Muscle layer of duodenum (tissue), 2 donors: ENCODE measurements at regions not wholly inside any gene's neighbourhood (a gene's known extent, or its start where the extent isn't known, plus 50 kb on each side); places are given as distances from the start of the nearest gene placed in this dataset.
"Not testable (repeated sequence)": the region's sequence is repeated elsewhere in the genome, so short reads cannot be mapped to it uniquely, and the experiment has no call there.

Source experiments
- H3K27ac ChIP-seq: one replicate; pipeline ENCODE4 v1.7.0; 2013; ENCODE audit warnings: mild to moderate bottlenecking, low read length
- H3K27me3 ChIP-seq: one replicate; pipeline ENCODE4 v1.7.0; 2013; ENCODE audit warnings: low read depth, mild to moderate bottlenecking, control low read depth, low read length
- H3K36me3 ChIP-seq, 2 donors: one replicate each; pipeline ENCODE4 v1.7.0; 2013; ENCODE audit warnings: low read length in 2 of 2, control low read depth in 1 of 2, mild to moderate bottlenecking in 1 of 2; ENCODE audit not compliant: insufficient read depth in 2 of 2, control insufficient read depth in 1 of 2
- H3K4me1 ChIP-seq, 2 donors: one replicate each; pipeline ENCODE4 v1.7.0; 2013; ENCODE audit warnings: low read length in 2 of 2, mild to moderate bottlenecking in 2 of 2, control low read depth in 1 of 2, moderate library complexity in 1 of 2; ENCODE audit not compliant: insufficient read depth in 2 of 2, control insufficient read depth in 1 of 2
- H3K4me3 ChIP-seq, 2 donors: one replicate each; pipeline ENCODE4 v1.7.0; 2013; ENCODE audit warnings: low read length in 2 of 2, low read depth in 1 of 2, mild to moderate bottlenecking in 1 of 2
- H3K9me3 ChIP-seq, 2 donors: one replicate each; pipeline ENCODE4 v1.7.0; 2013; ENCODE audit warnings: low read length in 2 of 2, control low read depth in 1 of 2, mild to moderate bottlenecking in 1 of 2; ENCODE audit not compliant: control insufficient read depth in 1 of 2
- donor health status: healthy.

DNA sequence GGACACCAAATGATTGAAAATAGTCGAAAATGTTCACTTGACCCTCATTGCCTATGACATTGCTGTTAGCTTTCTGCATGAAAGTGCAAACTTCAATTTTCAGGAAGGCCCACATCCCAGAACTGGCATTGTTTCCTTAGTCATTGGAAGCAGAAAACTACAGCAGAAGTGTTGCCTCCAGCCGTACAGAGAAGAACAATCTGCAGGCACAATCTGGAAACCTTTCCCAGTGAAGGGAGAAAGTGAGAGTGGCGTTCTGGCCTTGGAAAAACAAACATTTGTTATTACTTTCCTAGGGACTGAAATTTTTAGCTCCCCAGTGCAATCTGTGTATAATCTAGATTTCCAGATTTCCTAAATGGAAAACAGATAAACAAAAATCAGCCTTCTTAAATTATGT is 529.5 kb upstream of the RBFOX1 start:
- Histone ChIP-seq H3K9me3 (no peaks in the 10 kb centered on the region), H3K27ac (no peak overlapping the region), H3K4me3 (no peak overlapping the region), H3K36me3 (no peaks in the 10 kb centered on the region), H3K27me3 (no peaks in the 10 kb centered on the region), H3K4me1 (no peaks in the 10 kb centered on the region)

DNA sequence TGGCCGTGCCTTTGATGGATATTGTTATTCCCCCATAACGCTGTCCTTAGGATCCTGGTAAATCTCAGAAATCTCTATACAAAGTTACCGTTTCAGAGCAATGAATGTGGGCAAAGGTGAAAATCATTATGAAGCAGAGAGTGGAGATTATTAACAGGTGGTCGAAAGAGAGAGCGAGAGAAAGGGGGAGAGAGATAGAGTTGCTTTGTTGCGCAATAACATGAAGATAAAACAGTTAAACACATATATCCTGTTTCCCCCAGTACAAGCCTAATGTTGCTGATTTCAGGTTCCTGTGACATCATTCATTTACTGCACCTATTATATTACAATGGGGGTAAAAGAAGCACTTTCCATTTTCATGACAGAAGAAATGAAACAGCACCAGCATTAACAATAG is 535.4 kb upstream of the RBFOX1 start:
- H3K4me1 ChIP-seq, result no peaks in the 10 kb centered on the region
- H3K9me3 ChIP-seq, result no peaks in the 10 kb centered on the region
- H3K4me3 ChIP-seq, result no peak overlapping the region
- H3K27me3 ChIP-seq, result no peaks in the 10 kb centered on the region
- no peaks in the 10 kb centered on the region for H3K36me3 ChIP-seq
- no peak overlapping the region for H3K27ac ChIP-seq

DNA sequence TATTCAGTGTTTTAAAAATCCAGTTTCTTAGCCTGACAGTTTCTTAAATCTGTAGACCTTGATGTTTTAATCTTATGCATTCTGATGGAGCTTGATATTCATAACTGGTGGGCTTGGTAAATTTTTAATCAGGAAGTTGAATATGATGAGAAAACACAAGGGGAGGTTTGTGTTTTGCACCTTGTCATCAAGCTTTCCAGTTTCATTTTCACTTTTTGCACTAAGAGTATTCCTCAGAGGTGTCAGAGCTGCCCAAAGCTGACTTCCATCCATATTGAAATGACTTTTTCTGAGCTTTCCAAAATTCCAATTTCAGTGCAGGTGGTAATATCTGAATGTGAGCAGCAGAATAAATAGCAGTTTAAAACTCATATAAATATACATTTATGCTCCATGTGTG is 555.0 kb upstream of the RBFOX1 start:
- Histone ChIP-seq H3K36me3 (no peaks in the 10 kb centered on the region), H3K27ac (no peak overlapping the region), H3K27me3 (no peaks in the 10 kb centered on the region), H3K4me3 (no peak overlapping the region), H3K4me1 (no peaks in the 10 kb centered on the region), H3K9me3 (no peaks in the 10 kb centered on the region)

DNA sequence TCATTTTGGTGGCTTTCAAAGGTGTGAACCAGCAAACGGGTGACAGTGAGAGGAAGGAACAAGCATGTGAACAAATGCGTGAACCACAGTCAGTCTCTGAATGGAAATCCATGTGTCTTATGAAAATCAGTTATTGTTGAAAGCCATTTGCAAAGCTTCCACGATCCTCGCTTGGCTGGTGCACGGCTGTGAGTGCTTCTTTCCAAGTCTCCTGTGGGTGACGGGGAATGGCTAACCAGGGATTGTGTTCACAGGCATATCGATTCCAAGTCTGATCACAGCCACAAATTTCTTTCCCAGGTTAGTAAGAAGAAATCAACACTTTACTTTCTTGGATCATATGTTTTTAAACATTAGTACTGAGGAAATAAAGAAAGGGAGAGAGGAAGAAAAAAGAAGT is 556.9 kb upstream of the RBFOX1 start:
- H3K27ac ChIP-seq, result no peak overlapping the region
- H3K9me3 ChIP-seq, result no peaks in the 10 kb centered on the region
- no peak overlapping the region for H3K4me3 ChIP-seq
- H3K36me3 ChIP-seq, result no peaks in the 10 kb centered on the region
- H3K4me1 ChIP-seq, result no peaks in the 10 kb centered on the region
- no peaks in the 10 kb centered on the region for H3K27me3 ChIP-seq

DNA sequence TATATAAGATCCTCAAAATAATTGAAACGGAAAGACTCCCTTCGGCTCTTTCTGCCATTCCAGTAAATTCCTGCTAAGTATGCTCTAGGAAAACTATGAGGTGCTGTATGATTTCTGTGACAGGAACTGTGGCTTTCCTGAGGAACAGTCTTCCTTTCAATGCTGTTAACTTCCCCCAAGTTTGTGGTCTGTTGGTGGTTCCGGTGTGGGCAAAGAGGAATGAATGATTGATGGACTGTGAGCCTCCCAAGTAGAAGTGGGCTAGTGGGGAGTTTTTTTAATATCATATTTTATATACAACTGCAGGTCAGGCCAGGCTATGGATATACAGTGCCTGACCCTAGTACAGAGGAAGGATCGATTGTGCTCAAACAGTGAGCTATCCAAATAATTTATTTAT is 560.7 kb upstream of the RBFOX1 start:
- Histone ChIP-seq H3K36me3 (no peaks in the 10 kb centered on the region), H3K27me3 (no peaks in the 10 kb centered on the region), H3K9me3 (no peaks in the 10 kb centered on the region), H3K27ac (no peak overlapping the region), H3K4me1 (no peaks in the 10 kb centered on the region), H3K4me3 (no peak overlapping the region)

DNA sequence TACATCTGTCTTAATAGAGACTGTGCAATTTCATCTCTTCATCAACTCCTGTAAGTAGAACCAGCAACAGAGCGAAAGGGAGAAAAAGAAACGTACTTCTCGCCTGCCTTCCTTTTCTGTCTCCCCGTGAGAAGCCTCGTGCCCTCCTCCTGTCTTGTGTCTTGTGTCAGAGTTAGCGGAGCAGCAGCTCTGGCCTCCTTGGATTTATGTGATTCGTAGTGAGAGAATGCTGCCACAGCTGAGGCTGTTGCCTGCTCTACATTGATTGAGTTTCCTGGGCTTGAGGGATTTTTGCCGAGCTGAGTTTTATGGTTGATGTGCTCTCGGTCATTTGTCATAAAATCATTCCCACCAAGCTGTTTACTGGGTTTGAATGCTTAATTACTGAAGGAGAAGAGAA is 579.1 kb upstream of the RBFOX1 start:
- no peak overlapping the region for H3K27ac ChIP-seq
- H3K36me3 ChIP-seq, result no peaks in the 10 kb centered on the region
- H3K4me1 ChIP-seq, result no peaks in the 10 kb centered on the region
- no peaks in the 10 kb centered on the region for H3K9me3 ChIP-seq
- H3K4me3 ChIP-seq, result no peak overlapping the region
- no peaks in the 10 kb centered on the region for H3K27me3 ChIP-seq

DNA sequence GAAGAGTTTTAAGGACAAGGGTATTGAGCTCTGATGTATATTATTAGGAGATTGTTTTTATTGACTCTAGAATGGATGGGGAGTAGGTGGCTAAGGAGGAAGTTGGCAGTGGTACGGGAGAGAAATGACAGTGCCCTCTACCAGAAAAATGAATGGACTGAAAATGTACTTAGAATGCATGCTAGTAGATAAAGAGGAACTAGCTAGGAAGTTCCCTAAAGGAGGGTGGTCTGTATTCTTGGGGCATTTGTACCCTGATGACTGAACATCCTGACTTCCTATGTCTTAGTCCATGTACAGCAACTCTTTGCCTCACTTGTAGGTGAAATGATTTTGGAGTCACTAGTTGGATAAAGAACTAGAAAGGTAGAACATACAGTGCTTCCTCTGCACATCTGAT is 581.5 kb upstream of the RBFOX1 start:
- Histone ChIP-seq H3K36me3 (no peaks in the 10 kb centered on the region), H3K27ac (no peak overlapping the region), H3K4me1 (no peaks in the 10 kb centered on the region), H3K4me3 (no peak overlapping the region), H3K9me3 (no peaks in the 10 kb centered on the region), H3K27me3 (no peaks in the 10 kb centered on the region)

DNA sequence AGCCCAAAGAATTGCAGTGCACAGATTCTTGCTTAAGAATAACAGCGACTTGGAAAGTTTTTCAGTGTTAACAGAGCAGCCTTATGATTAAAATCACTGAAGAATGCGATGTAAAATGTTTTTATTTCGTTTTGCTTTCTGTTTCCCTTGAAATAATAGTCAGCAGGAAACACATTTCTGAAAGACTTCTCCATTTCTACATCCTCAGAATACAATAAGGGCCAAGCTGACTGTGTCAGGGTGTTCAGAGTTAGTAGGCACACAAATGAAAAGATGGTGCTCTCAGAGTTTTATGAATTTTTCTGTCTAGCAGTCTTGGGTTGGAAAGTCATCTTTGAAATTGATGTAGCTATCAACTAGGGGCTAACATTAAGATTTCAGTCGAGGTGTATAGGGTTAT is 582.9 kb upstream of the RBFOX1 start:
- Histone ChIP-seq H3K36me3 (no peaks in the 10 kb centered on the region), H3K27me3 (no peaks in the 10 kb centered on the region), H3K4me1 (no peaks in the 10 kb centered on the region), H3K27ac (no peak overlapping the region), H3K4me3 (no peak overlapping the region), H3K9me3 (peaks cover 0 to under 1% of the 10 kb centered on the region in 2 donors)

DNA sequence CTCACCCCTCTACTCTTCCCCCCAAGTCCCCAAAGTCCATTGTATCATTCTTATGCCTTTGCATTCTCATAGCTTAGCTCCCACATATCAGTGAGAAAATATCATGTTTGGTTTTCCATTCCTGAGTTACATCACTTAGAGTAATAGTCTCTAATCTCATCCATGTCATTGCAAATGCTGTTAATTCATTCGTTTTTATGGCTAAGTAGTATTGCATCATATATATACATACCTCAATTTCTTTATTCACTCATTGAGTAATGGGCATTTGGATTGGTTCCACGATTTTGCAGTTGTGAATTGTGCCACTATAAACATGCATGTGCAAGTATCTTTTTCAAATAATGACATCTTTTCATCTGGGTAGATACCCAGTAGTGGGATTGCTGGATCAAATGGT is 596.3 kb upstream of the RBFOX1 start:
- H3K27ac ChIP-seq, H3K9me3 ChIP-seq, H3K36me3 ChIP-seq, H3K4me3 ChIP-seq, H3K27me3 ChIP-seq, H3K4me1 ChIP-seq: not testable (repeated sequence)

DNA sequence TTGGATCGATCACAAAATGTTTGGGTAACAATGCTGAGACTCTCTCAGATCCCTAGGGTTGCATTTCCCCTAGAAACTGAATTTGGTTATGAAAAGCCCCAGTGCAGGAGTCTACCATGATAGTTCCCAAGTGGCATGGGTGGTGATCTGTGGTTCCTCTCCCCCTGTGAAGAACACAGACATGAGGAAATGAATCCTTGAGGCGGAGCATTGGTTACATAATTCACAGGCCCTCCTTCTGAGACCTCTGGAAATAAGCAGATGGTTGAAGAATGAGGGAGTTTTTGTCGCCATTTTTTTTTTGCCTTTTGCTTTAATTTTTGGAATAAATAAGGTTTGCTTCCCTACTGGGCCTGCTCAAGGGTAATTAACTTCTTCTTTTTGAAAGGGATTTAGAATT is 597.0 kb upstream of the RBFOX1 start:
- Histone ChIP-seq H3K36me3 (no peaks in the 10 kb centered on the region), H3K9me3 (peaks cover 4 to 6% of the 10 kb centered on the region in 2 donors), H3K4me3 (no peak overlapping the region), H3K27me3 (no peaks in the 10 kb centered on the region), H3K4me1 (no peaks in the 10 kb centered on the region), H3K27ac (no peak overlapping the region)

DNA sequence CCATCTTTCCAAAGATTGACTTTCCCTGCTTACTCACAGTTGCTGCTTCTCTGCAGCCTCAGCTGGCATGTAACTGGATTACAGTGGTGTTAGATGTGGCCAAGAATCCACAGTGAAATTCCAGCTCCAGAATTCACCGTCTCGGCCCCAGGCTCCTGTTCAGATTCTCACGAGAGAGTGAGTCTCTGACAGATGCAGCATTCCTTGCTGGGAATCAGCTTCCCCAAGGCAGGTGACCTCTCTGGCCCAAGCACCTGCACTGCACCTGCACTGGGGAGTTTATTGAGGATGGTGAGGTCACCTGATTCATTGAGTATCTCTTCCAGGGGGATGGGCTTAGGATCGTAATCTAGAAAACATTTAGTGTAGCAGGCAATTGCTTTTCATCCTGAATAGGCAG is 600.5 kb upstream of the RBFOX1 start:
- Histone ChIP-seq H3K27ac (no peak overlapping the region), H3K4me1 (no peaks in the 10 kb centered on the region), H3K9me3 (no peaks in the 10 kb centered on the region), H3K27me3 (no peaks in the 10 kb centered on the region), H3K36me3 (no peaks in the 10 kb centered on the region), H3K4me3 (no peak overlapping the region)

DNA sequence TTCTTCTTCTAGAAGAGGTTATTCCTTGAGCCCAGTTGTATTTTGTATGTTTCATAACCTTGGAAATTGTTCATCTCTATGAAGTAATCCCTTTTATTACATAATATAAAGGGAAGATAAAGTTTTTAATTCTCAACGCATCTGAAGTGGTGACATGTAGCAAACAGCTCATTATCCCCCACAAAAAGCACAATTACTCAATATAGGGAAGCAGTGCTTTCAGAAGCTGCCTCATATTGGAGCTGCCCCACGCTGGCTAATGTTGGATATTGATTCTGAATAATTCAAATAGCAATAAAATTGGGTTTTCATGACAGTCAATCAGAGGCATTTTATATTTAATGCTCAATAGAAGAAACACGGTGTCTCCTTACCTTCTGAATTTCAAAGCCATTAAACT is 604.3 kb upstream of the RBFOX1 start:
- H3K4me1 ChIP-seq, result no peaks in the 10 kb centered on the region
- H3K36me3 ChIP-seq, result no peaks in the 10 kb centered on the region
- H3K27ac ChIP-seq, result no peak overlapping the region
- H3K27me3 ChIP-seq, result no peaks in the 10 kb centered on the region
- no peak overlapping the region for H3K4me3 ChIP-seq
- peaks cover 0 to 2% of the 10 kb centered on the region in 2 donors for H3K9me3 ChIP-seq
